Activated naive CD4-positive, alpha-beta T cell treated with anti-CD3 and anti-CD28 coated beads, Interleukin-2, amount 50 U/mL, for 72 hours (primary cell): ENCODE measurements at regions not wholly inside any gene's neighbourhood (a gene's known extent, or its start where the extent isn't known, plus 50 kb on each side); places are given as distances from the start of the nearest gene placed in this dataset.
"Not testable (repeated sequence)": the region's sequence is repeated elsewhere in the genome, so short reads cannot be mapped to it uniquely, and the experiment has no call there.

ENCODE experiments used
- ATAC-seq, 2 donors: fragments of 150-1000 bp; cut with Tn5 transposase; 2 replicates each; pipeline ENCODE4 v1.10.0; 2021; ENCODE audit warnings: mild to moderate bottlenecking in 2 of 2, moderate library complexity in 2 of 2
- DNase-seq, 2 donors: peaks; one replicate each; pipeline ENCODE4 v3.0.0; 2021 to 2022; ENCODE audit warnings: low spot score in 2 of 2
- H3K27ac Mint-ChIP-seq, 2 donors: one replicate each; pipeline ENCODE4 v1.8.0; 2022; ENCODE audit warnings: mild to moderate bottlenecking in 2 of 2, mixed read lengths in 2 of 2
- H3K36me3 Mint-ChIP-seq, 2 donors: one replicate each; pipeline ENCODE4 v1.8.0; 2022; ENCODE audit warnings: mixed read lengths in 2 of 2
- H3K9me3 Mint-ChIP-seq, 2 donors: one replicate each; pipeline ENCODE4 v1.8.0; 2022; ENCODE audit warnings: mixed read lengths in 2 of 2

- peaks cover 10 to 19% of the 10 kb centered on the region in 2 donors for H3K9me3 Mint-ChIP-seq
- DNase-seq (no peak), ATAC-seq (no peak)
- H3K36me3 Mint-ChIP-seq: peaks cover 0 to 18% of the 10 kb centered on the region in 2 donors
- H3K27ac Mint-ChIP-seq: no peak overlapping the region
These were observed 230.5 kb upstream of the PUDP start for GRCh38 chrX:7378406-7378805.

- Mint-ChIP-seq H3K27ac (no peak overlapping the region), H3K36me3 (peaks cover 0 to 11% of the 10 kb centered on the region in 2 donors), H3K9me3 (peaks cover 3 to 8% of the 10 kb centered on the region in 2 donors)
- ATAC-seq: no peak
- no peak for DNase-seq
These were observed 225.0 kb upstream of the PUDP start for GRCh38 chrX:7372825-7373525.

GRCh38 chrX:7362111-7362510 is 214.2 kb upstream of the PUDP start:
- H3K36me3 Mint-ChIP-seq: no peaks in the 10 kb centered on the region
- ATAC-seq: no peak

GRCh38 chrX:7351926-7352325 is 204.0 kb upstream of the PUDP start:
- no peaks in the 10 kb centered on the region for H3K9me3 Mint-ChIP-seq
- no peak overlapping the region for H3K27ac Mint-ChIP-seq
- ATAC-seq: no peak
- peaks cover 0 to 5% of the 10 kb centered on the region in 2 donors for H3K36me3 Mint-ChIP-seq
- no peak for DNase-seq

More at GRCh38 chrX:7362111-7362510, 214.2 kb upstream of the PUDP start:
- peaks cover 0 to 7% of the 10 kb centered on the region in 2 donors for H3K9me3 Mint-ChIP-seq
- no peak for DNase-seq
- H3K27ac Mint-ChIP-seq: no peak overlapping the region

- H3K9me3 Mint-ChIP-seq: no peaks in the 10 kb centered on the region
- no peak for ATAC-seq
- no peak for DNase-seq
- H3K36me3 Mint-ChIP-seq: peaks cover 0 to 5% of the 10 kb centered on the region in 2 donors
- no peak overlapping the region for H3K27ac Mint-ChIP-seq
These were observed 199.5 kb upstream of the PUDP start for GRCh38 chrX:7347465-7347864.

- H3K36me3 Mint-ChIP-seq: peaks cover 0 to 5% of the 10 kb centered on the region in 2 donors
- H3K27ac Mint-ChIP-seq: no peak overlapping the region
These were observed 198.1 kb upstream of the PUDP start for GRCh38 chrX:7346021-7346420.

GRCh38 chrX:7343181-7343580 is 195.2 kb upstream of the PUDP start:
- H3K36me3 Mint-ChIP-seq: no peaks in the 10 kb centered on the region
- H3K27ac Mint-ChIP-seq: no peak overlapping the region
- ATAC-seq (no peak), DNase-seq (no peak)
- no peaks in the 10 kb centered on the region for H3K9me3 Mint-ChIP-seq

More at GRCh38 chrX:7346021-7346420, 198.1 kb upstream of the PUDP start:
- H3K9me3 Mint-ChIP-seq: no peaks in the 10 kb centered on the region
- DNase-seq: no peak
- ATAC-seq: no peak

- not testable (repeated sequence) for ATAC-seq, H3K27ac Mint-ChIP-seq, H3K9me3 Mint-ChIP-seq, DNase-seq, H3K36me3 Mint-ChIP-seq
These were observed 187.9 kb upstream of the PUDP start for GRCh38 chrX:7335816-7336362.

- Mint-ChIP-seq H3K27ac (no peak overlapping the region), H3K9me3 (no peaks in the 10 kb centered on the region), H3K36me3 (peaks cover 0 to 8% of the 10 kb centered on the region in 2 donors)
- ATAC-seq: no peak
- no peak for DNase-seq
These were observed 186.4 kb upstream of the PUDP start for GRCh38 chrX:7334253-7334935.

GRCh38 chrX:7330971-7331746 is 183.2 kb upstream of the PUDP start:
- DNase-seq (no peak), ATAC-seq (no peak)
- Mint-ChIP-seq H3K27ac (no peak overlapping the region), H3K36me3 (peaks cover 0 to 8% of the 10 kb centered on the region in 2 donors), H3K9me3 (no peaks in the 10 kb centered on the region)

- ATAC-seq (no peak), DNase-seq (no peak)
- H3K36me3 Mint-ChIP-seq: peaks cover 0 to 8% of the 10 kb centered on the region in 2 donors
- H3K27ac Mint-ChIP-seq: no peak overlapping the region
- H3K9me3 Mint-ChIP-seq: no peaks in the 10 kb centered on the region
These were observed 182.6 kb upstream of the PUDP start for GRCh38 chrX:7330556-7330955.

- no peaks in the 10 kb centered on the region for H3K36me3 Mint-ChIP-seq
- no peaks in the 10 kb centered on the region for H3K9me3 Mint-ChIP-seq
- no peak for ATAC-seq
- DNase-seq: no peak
- no peak overlapping the region for H3K27ac Mint-ChIP-seq
These were observed 170.7 kb upstream of the PUDP start for GRCh38 chrX:7318661-7319060.

GRCh38 chrX:7318241-7318640 is 170.3 kb upstream of the PUDP start:
- H3K36me3 Mint-ChIP-seq: no peaks in the 10 kb centered on the region
- no peaks in the 10 kb centered on the region for H3K9me3 Mint-ChIP-seq
- H3K27ac Mint-ChIP-seq: no peak overlapping the region
- ATAC-seq (no peak), DNase-seq (no peak)

- ATAC-seq: no peak
- H3K36me3 Mint-ChIP-seq: no peaks in the 10 kb centered on the region
- DNase-seq: no peak
- H3K27ac Mint-ChIP-seq: no peak overlapping the region
- H3K9me3 Mint-ChIP-seq: no peaks in the 10 kb centered on the region
These were observed 168.9 kb upstream of the PUDP start for GRCh38 chrX:7316887-7317286.

- DNase-seq (no peak), ATAC-seq (no peak)
- Mint-ChIP-seq H3K9me3 (no peaks in the 10 kb centered on the region), H3K27ac (no peak overlapping the region), H3K36me3 (no peaks in the 10 kb centered on the region)
These were observed 168.3 kb upstream of the PUDP start for GRCh38 chrX:7316280-7316679.

GRCh38 chrX:7314425-7314824 is 166.5 kb upstream of the PUDP start:
- no peak overlapping the region for H3K27ac Mint-ChIP-seq
- no peak for DNase-seq
- no peak for ATAC-seq
- H3K36me3 Mint-ChIP-seq: no peaks in the 10 kb centered on the region
- H3K9me3 Mint-ChIP-seq: no peaks in the 10 kb centered on the region

- DNase-seq: no peak
- Mint-ChIP-seq H3K9me3 (no peaks in the 10 kb centered on the region), H3K36me3 (no peaks in the 10 kb centered on the region), H3K27ac (no peak overlapping the region)
- no peak for ATAC-seq
These were observed 159.8 kb upstream of the PUDP start for GRCh38 chrX:7307720-7308119.
